Hepatocyte (in vitro differentiated cells): ENCODE measurements at regions not wholly inside any gene's neighbourhood (a gene's known extent, or its start where the extent isn't known, plus 50 kb on each side); places are given as distances from the start of the nearest gene placed in this dataset.
"Not testable (repeated sequence)": the region's sequence is repeated elsewhere in the genome, so short reads cannot be mapped to it uniquely, and the experiment has no call there.

Source experiments
- DNase-seq: peaks from one replicate; pipeline ENCODE4 v3.0.0-alpha.2; 2016; ENCODE audit warnings: low spot score
- H2AFZ ChIP-seq: fragments of 200-600 bp; sonication (generic); 2 replicates; pipeline ENCODE4 v1.6.0; 2016; ENCODE audit warnings: antibody characterized with exemption, mild to moderate bottlenecking
- H3K27ac ChIP-seq: fragments of 200-600 bp; sonication (generic); 2 replicates; pipeline ENCODE4 v1.5.1; 2016; ENCODE audit warnings: mild to moderate bottlenecking
- H3K27me3 ChIP-seq: fragments of 200-600 bp; sonication (generic); 2 replicates; pipeline ENCODE4 v1.6.1; 2016
- H3K36me3 ChIP-seq: fragments of 200-600 bp; sonication (generic); replicated peaks from 2 replicates; pipeline ENCODE4 v1.5.1; 2016; ENCODE audit warnings: low read depth; ENCODE audit not compliant: insufficient read depth
- H3K4me1 ChIP-seq: fragments of 200-600 bp; sonication (generic); 2 replicates; pipeline ENCODE4 v1.5.1; 2016; ENCODE audit warnings: mild to moderate bottlenecking, moderate library complexity; ENCODE audit not compliant: insufficient read depth
- H3K4me2 ChIP-seq: fragments of 200-600 bp; sonication (generic); 2 replicates; pipeline ENCODE4 v1.6.0; 2016
- H3K4me3 ChIP-seq: fragments of 200-600 bp; sonication (generic); 2 replicates; pipeline ENCODE4 v1.5.1; 2016; ENCODE audit warnings: mild to moderate bottlenecking
- H3K79me2 ChIP-seq: fragments of 200-600 bp; sonication (generic); 2 replicates; pipeline ENCODE4 v1.6.0; 2017; ENCODE audit warnings: mild to moderate bottlenecking
- H3K9me2 ChIP-seq: fragments of 200-600 bp; sonication (generic); replicated peaks from 2 replicates; pipeline ENCODE4 v1.6.0; 2017; ENCODE audit warnings: mild to moderate bottlenecking; ENCODE audit not compliant: insufficient read depth
- H3K9me3 ChIP-seq: fragments of 200-600 bp; sonication (generic); 2 replicates; pipeline ENCODE4 v1.5.1; 2016; ENCODE audit warnings: low read depth, mild to moderate bottlenecking
- H4K20me1 ChIP-seq: fragments of 200-600 bp; sonication (generic); 2 replicates; pipeline ENCODE4 v1.6.0; 2016; ENCODE audit warnings: mild to moderate bottlenecking; ENCODE audit not compliant: insufficient read depth, poor library complexity, severe bottlenecking
- CTCF ChIP-seq: fragments of 200-600 bp; sonication (generic); IDR thresholded peaks from 2 replicates; pipeline ENCODE4 v1.5.1; 2016; ENCODE audit warnings: antibody characterized with exemption, mild to moderate bottlenecking; ENCODE audit not compliant: poor library complexity
- EZH2 ChIP-seq: fragments of 200-600 bp; sonication (generic); IDR thresholded peaks from 2 replicates; pipeline ENCODE4 v1.6.1; 2016; ENCODE audit warnings: antibody characterized with exemption, mild to moderate bottlenecking, borderline replicate concordance
- EZH2phosphoT487 ChIP-seq: fragments of 200-600 bp; sonication (generic); IDR thresholded peaks from one replicate; pipeline ENCODE4 v1.6.1; 2018; ENCODE audit warnings: antibody characterized with exemption, mild to moderate bottlenecking, low read depth, moderate library complexity; ENCODE audit not compliant: unreplicated experiment, severe bottlenecking
- WGBS: methylation state at CpG from one replicate; pipeline ENCODE4 v1.1.6; 2016; ENCODE audit warnings: low lambda C conversion rate; ENCODE audit errors: missing lambda C conversion rate; 5-methylcytosine and 5-hydroxymethylcytosine counted together

- Histone ChIP-seq H4K20me1 (no peaks in the 10 kb centered on the region), H3K9me3 (no peaks in the 10 kb centered on the region), H3K79me2 (no peaks in the 10 kb centered on the region), H3K4me3 (no peak overlapping the region), H3K27ac (no peak overlapping the region), H2AFZ (no peak overlapping the region), H3K9me2 (no peaks in the 10 kb centered on the region), H3K27me3 (no peaks in the 10 kb centered on the region), H3K36me3 (no peaks in the 10 kb centered on the region), H3K4me1 (peaks cover 3% of the 10 kb centered on the region), H3K4me2 (no peak overlapping the region)
- WGBS = 80% methylated on average over 2 of the region's 2 CpGs
- DNase-seq = no peak
- TF ChIP-seq CTCF (no peak), EZH2phosphoT487 (no peak), EZH2 (no peak)
Measured at GRCh38 chr5:92313385-92313784, 930.3 kb upstream of the ARRDC3 start.

- peaks cover 4% of the 10 kb centered on the region for H3K4me1 ChIP-seq
- no peak overlapping the region for H2AFZ ChIP-seq
- H4K20me1 ChIP-seq = no peaks in the 10 kb centered on the region
- peak; percentile 45 for DNase-seq
- no peaks in the 10 kb centered on the region for H3K79me2 ChIP-seq
- H3K27ac ChIP-seq = no peak overlapping the region
- H3K27me3 ChIP-seq = no peaks in the 10 kb centered on the region
- no peaks in the 10 kb centered on the region for H3K9me3 ChIP-seq
- H3K4me3 ChIP-seq = no peak overlapping the region
- TF ChIP-seq CTCF = peak; percentile 64
- TF ChIP-seq EZH2phosphoT487 = no peak
- TF ChIP-seq EZH2 = no peak
- H3K4me2 ChIP-seq = no peak overlapping the region
- no peaks in the 10 kb centered on the region for H3K36me3 ChIP-seq
- no peaks in the 10 kb centered on the region for H3K9me2 ChIP-seq
Measured at GRCh38 chr5:92309336-92309991, 926.3 kb upstream of the ARRDC3 start.

- Histone ChIP-seq H3K27me3 (no peaks in the 10 kb centered on the region), H2AFZ (no peak overlapping the region), H3K9me3 (no peaks in the 10 kb centered on the region), H3K9me2 (no peaks in the 10 kb centered on the region), H3K4me3 (no peak overlapping the region), H4K20me1 (no peaks in the 10 kb centered on the region), H3K79me2 (no peaks in the 10 kb centered on the region), H3K4me1 (peaks cover 4% of the 10 kb centered on the region), H3K36me3 (no peaks in the 10 kb centered on the region), H3K27ac (no peak overlapping the region), H3K4me2 (no peak overlapping the region)
- no peak for DNase-seq
- TF ChIP-seq EZH2phosphoT487 = no peak
- no peak for TF ChIP-seq CTCF
- TF ChIP-seq EZH2 = no peak
Measured at GRCh38 chr5:92308679-92309078, 925.6 kb upstream of the ARRDC3 start.

GRCh38 chr5:92302356-92302755 is 919.2 kb upstream of the ARRDC3 start:
- H3K27me3 ChIP-seq, H3K4me2 ChIP-seq, H2AFZ ChIP-seq, H3K4me1 ChIP-seq, DNase-seq, H3K9me2 ChIP-seq, H3K4me3 ChIP-seq, H3K27ac ChIP-seq, H4K20me1 ChIP-seq, H3K9me3 ChIP-seq, H3K79me2 ChIP-seq, H3K36me3 ChIP-seq: not testable (repeated sequence)
- WGBS = 98% methylated on average over 15 of the region's 15 CpGs
